ENCODE measurements at regions not wholly inside any gene's neighbourhood (a gene's known extent, or its start where the extent isn't known, plus 50 kb on each side); places are given as distances from the start of the nearest gene placed in this dataset.

- TF ChIP-seq POLR2A (IDR thresholded peaks at IDR 0.05; ENCODE audit: low read length) (no peak), GATA1 (IDR thresholded peaks at IDR 0.05; ENCODE audit: low read depth, low read length) (no peak)
Measured at GRCh38 chr11:134797411-134798089, 385.5 kb upstream of the B3GAT1 start.
